ENCODE measurements at regions not wholly inside any gene's neighbourhood (a gene's known extent, or its start where the extent isn't known, plus 50 kb on each side); places are given as distances from the start of the nearest gene placed in this dataset.

GRCh38 chr1:36583980-36584782, 101.5 kb upstream of the CSF3R start:
- Histone ChIP-seq H3K79me2 (ENCODE audit: low read length) (no peaks in the 10 kb centered on the region), H3K9me3 (ENCODE audit: insufficient read depth, low read length) (no peaks in the 10 kb centered on the region), H3K9ac (ENCODE audit: low read length) (no peak overlapping the region), H3K4me3 (ENCODE audit: low read length) (no peak overlapping the region), H3K4me2 (ENCODE audit: low read length) (no peak overlapping the region), H3K36me3 (replicated peaks; ENCODE audit: low read depth, low read length) (no peaks in the 10 kb centered on the region), H4K20me1 (ENCODE audit: insufficient read depth, low read length) (no peaks in the 10 kb centered on the region), H3K4me1 (ENCODE audit: low read length) (no peaks in the 10 kb centered on the region), H3K27me3 (ENCODE audit: low read depth, low read length) (no peaks in the 10 kb centered on the region; the same call in 1 of the 2 replicates), H2AFZ (ENCODE audit: low read depth, low read length) (no peak overlapping the region), H3K27ac (ENCODE audit: low read length) (no peak overlapping the region)
- no peak for TF ChIP-seq EZH2phosphoT487 (IDR thresholded peaks at IDR 0.05; ENCODE audit: low read depth)
- no peak for TF ChIP-seq CTCF (IDR thresholded peaks at IDR 0.05; ENCODE audit: low read depth, low read length)

GRCh38 chr1:36583080-36583479, 100.4 kb upstream of the CSF3R start:
- no peak overlapping the region for H3K27ac ChIP-seq (ENCODE audit: low read length)
- H4K20me1 ChIP-seq (ENCODE audit: insufficient read depth, low read length) = no peaks in the 10 kb centered on the region
- no peaks in the 10 kb centered on the region; the same call in 1 of the 2 replicates for H3K27me3 ChIP-seq (ENCODE audit: low read depth, low read length)
- H3K9ac ChIP-seq (ENCODE audit: low read length) = no peak overlapping the region
- TF ChIP-seq CTCF (IDR thresholded peaks at IDR 0.05; ENCODE audit: low read depth, low read length) (no peak), EZH2phosphoT487 (IDR thresholded peaks at IDR 0.05; ENCODE audit: low read depth) (no peak)
- H3K36me3 ChIP-seq (replicated peaks; ENCODE audit: low read depth, low read length) = no peaks in the 10 kb centered on the region
- no peaks in the 10 kb centered on the region for H3K4me1 ChIP-seq (ENCODE audit: low read length)
- H2AFZ ChIP-seq (ENCODE audit: low read depth, low read length) = no peak overlapping the region
- H3K4me2 ChIP-seq (ENCODE audit: low read length) = no peak overlapping the region
- H3K79me2 ChIP-seq (ENCODE audit: low read length) = no peaks in the 10 kb centered on the region
- H3K4me3 ChIP-seq (ENCODE audit: low read length) = no peak overlapping the region
- H3K9me3 ChIP-seq (ENCODE audit: insufficient read depth, low read length) = no peaks in the 10 kb centered on the region

GRCh38 chr1:36582066-36582755, 99.5 kb upstream of the CSF3R start:
- Histone ChIP-seq H3K79me2 (ENCODE audit: low read length) (no peaks in the 10 kb centered on the region), H3K4me2 (ENCODE audit: low read length) (no peak overlapping the region), H3K4me1 (ENCODE audit: low read length) (no peaks in the 10 kb centered on the region), H3K27me3 (ENCODE audit: low read depth, low read length) (no peaks in the 10 kb centered on the region; the same call in 1 of the 2 replicates), H3K4me3 (ENCODE audit: low read length) (no peak overlapping the region), H3K36me3 (replicated peaks; ENCODE audit: low read depth, low read length) (no peaks in the 10 kb centered on the region), H2AFZ (ENCODE audit: low read depth, low read length) (no peak overlapping the region), H3K9me3 (ENCODE audit: insufficient read depth, low read length) (no peaks in the 10 kb centered on the region), H3K9ac (ENCODE audit: low read length) (no peak overlapping the region), H4K20me1 (ENCODE audit: insufficient read depth, low read length) (no peaks in the 10 kb centered on the region), H3K27ac (ENCODE audit: low read length) (no peak overlapping the region)
- TF ChIP-seq EZH2phosphoT487 (IDR thresholded peaks at IDR 0.05; ENCODE audit: low read depth) (no peak), CTCF (IDR thresholded peaks at IDR 0.05; ENCODE audit: low read depth, low read length) (no peak)

- no peaks in the 10 kb centered on the region for H3K4me1 ChIP-seq (ENCODE audit: low read length)
- no peak overlapping the region for H2AFZ ChIP-seq (ENCODE audit: low read depth, low read length)
- no peaks in the 10 kb centered on the region for H3K36me3 ChIP-seq (replicated peaks; ENCODE audit: low read depth, low read length)
- H3K4me3 ChIP-seq (ENCODE audit: low read length) = no peak overlapping the region
- no peak overlapping the region for H3K4me2 ChIP-seq (ENCODE audit: low read length)
- TF ChIP-seq EZH2phosphoT487 (IDR thresholded peaks at IDR 0.05; ENCODE audit: low read depth) = no peak
- TF ChIP-seq CTCF (IDR thresholded peaks at IDR 0.05; ENCODE audit: low read depth, low read length) = no peak
- no peak overlapping the region for H3K9ac ChIP-seq (ENCODE audit: low read length)
- H3K79me2 ChIP-seq (ENCODE audit: low read length) = no peaks in the 10 kb centered on the region
- no peaks in the 10 kb centered on the region for H3K9me3 ChIP-seq (ENCODE audit: insufficient read depth, low read length)
- no peaks in the 10 kb centered on the region for H4K20me1 ChIP-seq (ENCODE audit: insufficient read depth, low read length)
- H3K27ac ChIP-seq (ENCODE audit: low read length) = no peak overlapping the region
- H3K27me3 ChIP-seq (ENCODE audit: low read depth, low read length) = no peaks in the 10 kb centered on the region; the same call in 1 of the 2 replicates
Measured at GRCh38 chr1:36580524-36580923, 97.8 kb upstream of the CSF3R start.
